ENCODE measurements at regions not wholly inside any gene's neighbourhood (a gene's known extent, or its start where the extent isn't known, plus 50 kb on each side); places are given as distances from the start of the nearest gene placed in this dataset.
"Not testable (repeated sequence)": the region's sequence is repeated elsewhere in the genome, so short reads cannot be mapped to it uniquely, and the experiment has no call there.

- Histone ChIP-seq H3K27me3 (no peaks in the 10 kb centered on the region), H3K4me1 (ENCODE audit: control insufficient read depth in 1 of 2, insufficient read depth in 1 of 2, low read depth in 1 of 2, low read length in 1 of 2) (peaks cover 20 to 24% of the 10 kb centered on the region in 2 experiments), H3K36me3 (no peaks in the 10 kb centered on the region), H3K9me3 (no peaks in the 10 kb centered on the region), H3K4me3 (ENCODE audit: low read depth in 1 of 2, low read length in 1 of 2) (no peak overlapping the region), H3K27ac (no peak overlapping the region)
- no peak for TF ChIP-seq CTCF (IDR thresholded peaks at IDR 0.05)
These were observed 50.9 kb downstream of the ANXA2R start for GRCh38 chr5:42989190-42989589.

GRCh38 chr5:42988568-42988967 is 51.6 kb downstream of the ANXA2R start:
- no peak overlapping the region for H3K27ac ChIP-seq
- H3K36me3 ChIP-seq = no peaks in the 10 kb centered on the region
- no peaks in the 10 kb centered on the region for H3K27me3 ChIP-seq
- no peak overlapping the region for H3K4me3 ChIP-seq (ENCODE audit: low read depth in 1 of 2, low read length in 1 of 2)
- H3K9me3 ChIP-seq = no peaks in the 10 kb centered on the region
- TF ChIP-seq CTCF (IDR thresholded peaks at IDR 0.05) = no peak
- peaks cover 15 to 24% of the 10 kb centered on the region in 2 experiments for H3K4me1 ChIP-seq (ENCODE audit: control insufficient read depth in 1 of 2, insufficient read depth in 1 of 2, low read depth in 1 of 2, low read length in 1 of 2)

- H3K27ac ChIP-seq = no peak overlapping the region
- H3K27me3 ChIP-seq = no peaks in the 10 kb centered on the region
These were observed 54.7 kb downstream of the ANXA2R start for GRCh38 chr5:42985129-42986037.

GRCh38 chr5:42984307-42984706 is 55.8 kb downstream of the ANXA2R start:
- Histone ChIP-seq H3K9me3 (no peaks in the 10 kb centered on the region), H3K4me3 (ENCODE audit: low read depth in 1 of 2, low read length in 1 of 2) (no peak overlapping the region), H3K4me1 (ENCODE audit: control insufficient read depth in 1 of 2, insufficient read depth in 1 of 2, low read depth in 1 of 2, low read length in 1 of 2) (no peaks in the 10 kb centered on the region), H3K27ac (no peak overlapping the region), H3K27me3 (no peaks in the 10 kb centered on the region), H3K36me3 (no peaks in the 10 kb centered on the region)
- TF ChIP-seq CTCF (IDR thresholded peaks at IDR 0.05) = no peak

More at GRCh38 chr5:42985129-42986037, 54.7 kb downstream of the ANXA2R start:
- Histone ChIP-seq H3K9me3 (no peaks in the 10 kb centered on the region), H3K4me1 (ENCODE audit: control insufficient read depth in 1 of 2, insufficient read depth in 1 of 2, low read depth in 1 of 2, low read length in 1 of 2) (peaks cover 0 to 8% of the 10 kb centered on the region in 2 experiments), H3K4me3 (ENCODE audit: low read depth in 1 of 2, low read length in 1 of 2) (no peak overlapping the region), H3K36me3 (no peaks in the 10 kb centered on the region)
- no peak for TF ChIP-seq CTCF (IDR thresholded peaks at IDR 0.05)

- TF ChIP-seq CTCF (IDR thresholded peaks at IDR 0.05) = no peak
- Histone ChIP-seq H3K27ac (no peak overlapping the region), H3K4me3 (ENCODE audit: low read depth in 1 of 2, low read length in 1 of 2) (no peak overlapping the region), H3K9me3 (no peaks in the 10 kb centered on the region), H3K36me3 (no peaks in the 10 kb centered on the region), H3K27me3 (no peaks in the 10 kb centered on the region), H3K4me1 (ENCODE audit: control insufficient read depth in 1 of 2, insufficient read depth in 1 of 2, low read depth in 1 of 2, low read length in 1 of 2) (no peaks in the 10 kb centered on the region)
These were observed 58.0 kb downstream of the ANXA2R start for GRCh38 chr5:42982107-42982622.

GRCh38 chr5:42981417-42982106 is 58.6 kb downstream of the ANXA2R start:
- not testable (repeated sequence) for H3K27me3 ChIP-seq; H3K4me3 ChIP-seq (ENCODE audit: low read depth in 1 of 2, low read length in 1 of 2); H3K27ac ChIP-seq; H3K9me3 ChIP-seq; H3K36me3 ChIP-seq; H3K4me1 ChIP-seq (ENCODE audit: control insufficient read depth in 1 of 2, insufficient read depth in 1 of 2, low read depth in 1 of 2, low read length in 1 of 2)

GRCh38 chr5:42981015-42981414 is 59.1 kb downstream of the ANXA2R start:
- H3K27me3 ChIP-seq; H3K36me3 ChIP-seq; H3K4me1 ChIP-seq (ENCODE audit: control insufficient read depth in 1 of 2, insufficient read depth in 1 of 2, low read depth in 1 of 2, low read length in 1 of 2); H3K4me3 ChIP-seq (ENCODE audit: low read depth in 1 of 2, low read length in 1 of 2); H3K27ac ChIP-seq; H3K9me3 ChIP-seq: not testable (repeated sequence)

- not testable (repeated sequence) for H3K4me1 ChIP-seq (ENCODE audit: control insufficient read depth in 1 of 2, insufficient read depth in 1 of 2, low read depth in 1 of 2, low read length in 1 of 2); H3K4me3 ChIP-seq (ENCODE audit: low read depth in 1 of 2, low read length in 1 of 2); H3K9me3 ChIP-seq; H3K27me3 ChIP-seq; H3K36me3 ChIP-seq; H3K27ac ChIP-seq
These were observed 59.7 kb downstream of the ANXA2R start for GRCh38 chr5:42980391-42980790.
